Smooth muscle cell (in vitro differentiated cells): ENCODE measurements at regions not wholly inside any gene's neighbourhood (a gene's known extent, or its start where the extent isn't known, plus 50 kb on each side); places are given as distances from the start of the nearest gene placed in this dataset.

Source experiments
- DNase-seq: peaks from one replicate; lab custom pipeline; 2025; ENCODE audit not compliant: unreplicated experiment; lab: John Stamatoyannopoulos, UW
- H2AFZ ChIP-seq: fragments of 200-600 bp; sonication (generic); 2 replicates; pipeline ENCODE4 v1.6.0; 2016; ENCODE audit warnings: antibody characterized with exemption, low read depth, mild to moderate bottlenecking
- H3F3A ChIP-seq: fragments of 200-600 bp; sonication (generic); 2 replicates; pipeline ENCODE4 v1.6.0; 2017; ENCODE audit warnings: antibody characterized with exemption, low read depth
- H3K27ac ChIP-seq: fragments of 200-600 bp; sonication (generic); 2 replicates; pipeline ENCODE4 v1.5.1; 2016; ENCODE audit warnings: low read depth, mild to moderate bottlenecking
- H3K27me3 ChIP-seq: fragments of 200-600 bp; sonication (generic); 2 replicates; pipeline ENCODE4 v1.6.1; 2016; ENCODE audit warnings: low read depth, mild to moderate bottlenecking
- H3K36me3 ChIP-seq: fragments of 200-600 bp; sonication (generic); 2 replicates; pipeline ENCODE4 v1.5.1; 2016; ENCODE audit warnings: low read depth
- H3K4me1 ChIP-seq: fragments of 200-600 bp; sonication (generic); 2 replicates; pipeline ENCODE4 v1.5.1; 2016; ENCODE audit warnings: low read depth
- H3K4me2 ChIP-seq: fragments of 200-600 bp; sonication (generic); 2 replicates; pipeline ENCODE4 v1.6.0; 2016; ENCODE audit warnings: mild to moderate bottlenecking
- H3K4me3 ChIP-seq: fragments of 200-600 bp; sonication (generic); 2 replicates; pipeline ENCODE4 v1.5.1; 2016; ENCODE audit warnings: mild to moderate bottlenecking
- H3K79me2 ChIP-seq: fragments of 200-600 bp; sonication (generic); 2 replicates; pipeline ENCODE4 v1.6.0; 2016; ENCODE audit warnings: low read depth, mild to moderate bottlenecking
- H3K9ac ChIP-seq: fragments of 200-600 bp; sonication (generic); 2 replicates; pipeline ENCODE4 v1.6.0; 2016; ENCODE audit warnings: low read depth
- H3K9me3 ChIP-seq: fragments of 200-600 bp; sonication (generic); replicated peaks from 2 replicates; pipeline ENCODE4 v1.5.1; 2016; ENCODE audit warnings: low read depth
- H4K20me1 ChIP-seq: fragments of 200-600 bp; sonication (generic); 2 replicates; pipeline ENCODE4 v1.6.0; 2016; ENCODE audit warnings: low read depth
- WGBS: methylation state at CpG from one replicate; pipeline ENCODE4 v1.1.7; 2016; ENCODE audit warnings: low lambda C conversion rate; 5-methylcytosine and 5-hydroxymethylcytosine counted together
- TF ChIP-seq, protein P1 (sequence below): fragments of 200-600 bp; sonication (generic); IDR thresholded peaks from 2 replicates; pipeline ENCODE4 v1.5.1; 2017; ENCODE audit warnings: borderline replicate concordance, mild to moderate bottlenecking, antibody characterized with exemption; ENCODE audit not compliant: insufficient read depth, poor library complexity, severe bottlenecking

- H3K79me2 ChIP-seq = no peaks in the 10 kb centered on the region
- H3K9me3 ChIP-seq = no peaks in the 10 kb centered on the region
- H3K36me3 ChIP-seq = no peaks in the 10 kb centered on the region
- H2AFZ ChIP-seq = no peak overlapping the region
- H3K4me1 ChIP-seq = no peaks in the 10 kb centered on the region
- 90% methylated on average over 5 of the region's 5 CpGs for WGBS
- no peak overlapping the region for H3K27ac ChIP-seq
- H4K20me1 ChIP-seq = no peaks in the 10 kb centered on the region
- no peaks in the 10 kb centered on the region for H3K27me3 ChIP-seq
- no peak overlapping the region for H3K9ac ChIP-seq
- no peak overlapping the region for H3K4me2 ChIP-seq
- DNase-seq = no peak
- no peak overlapping the region for H3K4me3 ChIP-seq
- TF ChIP-seq, protein P1, sequence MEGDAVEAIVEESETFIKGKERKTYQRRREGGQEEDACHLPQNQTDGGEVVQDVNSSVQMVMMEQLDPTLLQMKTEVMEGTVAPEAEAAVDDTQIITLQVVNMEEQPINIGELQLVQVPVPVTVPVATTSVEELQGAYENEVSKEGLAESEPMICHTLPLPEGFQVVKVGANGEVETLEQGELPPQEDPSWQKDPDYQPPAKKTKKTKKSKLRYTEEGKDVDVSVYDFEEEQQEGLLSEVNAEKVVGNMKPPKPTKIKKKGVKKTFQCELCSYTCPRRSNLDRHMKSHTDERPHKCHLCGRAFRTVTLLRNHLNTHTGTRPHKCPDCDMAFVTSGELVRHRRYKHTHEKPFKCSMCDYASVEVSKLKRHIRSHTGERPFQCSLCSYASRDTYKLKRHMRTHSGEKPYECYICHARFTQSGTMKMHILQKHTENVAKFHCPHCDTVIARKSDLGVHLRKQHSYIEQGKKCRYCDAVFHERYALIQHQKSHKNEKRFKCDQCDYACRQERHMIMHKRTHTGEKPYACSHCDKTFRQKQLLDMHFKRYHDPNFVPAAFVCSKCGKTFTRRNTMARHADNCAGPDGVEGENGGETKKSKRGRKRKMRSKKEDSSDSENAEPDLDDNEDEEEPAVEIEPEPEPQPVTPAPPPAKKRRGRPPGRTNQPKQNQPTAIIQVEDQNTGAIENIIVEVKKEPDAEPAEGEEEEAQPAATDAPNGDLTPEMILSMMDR = no peak
- no peaks in the 10 kb centered on the region for H3F3A ChIP-seq
Observed at GRCh38 chr6:115735610-115736009, 325.1 kb downstream of the FRK start.

DNA sequence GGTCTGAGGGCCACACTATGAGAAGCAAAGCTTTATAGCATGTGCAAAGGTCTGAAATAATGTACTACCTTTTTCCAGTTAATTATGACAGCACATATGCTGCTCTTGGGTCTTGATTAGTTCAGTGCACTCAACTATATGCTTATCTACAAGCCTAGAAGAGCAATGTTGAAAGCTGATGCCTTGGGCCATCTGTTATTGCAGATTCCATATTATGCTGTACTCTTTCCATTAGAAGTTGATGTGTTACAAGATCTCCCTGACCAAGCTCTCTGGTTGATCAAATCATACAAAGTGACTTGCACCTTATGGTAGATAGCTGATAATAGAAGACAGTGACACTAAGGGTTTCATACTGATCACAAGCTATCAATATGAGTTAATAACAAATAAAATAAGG, 327.3 kb downstream of the FRK start:
- Histone ChIP-seq H3K9ac (no peak overlapping the region), H3K79me2 (no peaks in the 10 kb centered on the region), H3F3A (no peaks in the 10 kb centered on the region), H2AFZ (no peak overlapping the region), H3K4me3 (no peak overlapping the region), H3K27me3 (no peaks in the 10 kb centered on the region), H3K27ac (no peak overlapping the region), H4K20me1 (no peaks in the 10 kb centered on the region), H3K9me3 (no peaks in the 10 kb centered on the region), H3K4me2 (no peak overlapping the region), H3K36me3 (no peaks in the 10 kb centered on the region), H3K4me1 (no peaks in the 10 kb centered on the region)
- TF ChIP-seq, protein P1 = no peak
- DNase-seq = no peak

DNA sequence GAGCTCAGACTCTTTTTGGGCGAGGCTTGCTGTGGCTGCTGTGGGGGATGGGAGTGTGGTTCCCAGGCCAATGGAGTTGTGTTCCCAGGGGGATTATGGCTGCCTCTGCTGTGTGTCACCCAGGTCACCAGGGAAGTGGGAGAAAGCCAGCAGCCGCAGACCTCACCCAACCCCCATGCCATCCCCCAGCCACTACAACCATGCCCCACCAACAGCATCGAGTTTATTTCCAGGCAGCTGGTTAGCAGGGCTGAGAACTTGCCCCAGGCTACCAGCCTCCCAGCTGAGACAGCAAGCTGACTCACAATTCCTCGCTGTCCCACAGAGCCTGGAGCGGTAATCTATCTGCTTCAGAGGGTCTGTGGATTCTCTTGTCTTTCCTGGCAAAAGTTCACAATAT, 331.7 kb downstream of the FRK start:
- no peaks in the 10 kb centered on the region for H3K4me1 ChIP-seq
- H2AFZ ChIP-seq = no peak overlapping the region
- H3K9ac ChIP-seq = no peak overlapping the region
- TF ChIP-seq, protein P1 = no peak
- no peaks in the 10 kb centered on the region for H3K79me2 ChIP-seq
- H3K4me3 ChIP-seq = no peak overlapping the region
- 62% methylated on average over 3 of the region's 5 CpGs for WGBS
- DNase-seq = no peak
- no peaks in the 10 kb centered on the region for H3K27me3 ChIP-seq
- no peaks in the 10 kb centered on the region for H3K9me3 ChIP-seq
- no peaks in the 10 kb centered on the region for H3K36me3 ChIP-seq
- no peaks in the 10 kb centered on the region for H3F3A ChIP-seq
- no peak overlapping the region for H3K27ac ChIP-seq
- no peaks in the 10 kb centered on the region for H4K20me1 ChIP-seq
- no peak overlapping the region for H3K4me2 ChIP-seq

DNA sequence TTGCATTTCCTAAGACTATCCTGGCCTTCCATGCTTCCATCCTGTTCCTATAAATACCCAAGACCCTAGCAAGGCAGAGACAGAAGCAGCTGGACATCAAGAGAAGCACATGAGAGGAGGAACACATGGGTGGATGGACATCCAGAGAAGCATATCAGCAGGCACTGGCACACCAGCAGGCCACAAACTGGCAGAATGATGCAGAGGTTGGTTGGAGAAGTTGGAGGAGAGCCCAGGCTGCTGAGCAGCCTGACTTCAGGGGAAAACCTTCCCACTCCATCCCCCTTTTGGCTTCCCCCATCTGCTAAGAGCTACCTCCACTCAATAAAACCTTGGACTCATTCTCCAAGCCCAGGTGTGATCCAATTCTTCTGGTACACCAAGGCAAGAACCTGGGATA, 332.5 kb downstream of the FRK start:
- DNase-seq = no peak
- Histone ChIP-seq H3K9me3 (no peaks in the 10 kb centered on the region), H3F3A (no peaks in the 10 kb centered on the region), H3K4me2 (no peak overlapping the region), H3K4me1 (no peaks in the 10 kb centered on the region), H2AFZ (no peak overlapping the region), H3K9ac (no peak overlapping the region), H3K27ac (no peak overlapping the region), H3K79me2 (no peaks in the 10 kb centered on the region), H3K36me3 (no peaks in the 10 kb centered on the region), H3K4me3 (no peak overlapping the region), H3K27me3 (no peaks in the 10 kb centered on the region), H4K20me1 (no peaks in the 10 kb centered on the region)
- TF ChIP-seq, protein P1 = no peak
